ENCODE measurements at regions not wholly inside any gene's neighbourhood (a gene's known extent, or its start where the extent isn't known, plus 50 kb on each side); places are given as distances from the start of the nearest gene placed in this dataset.

- FAIRE-seq, result peak; percentile 18
Observed at GRCh38 chr2:120867290-120868241, 131.9 kb downstream of the GLI2 start.

- FAIRE-seq, result no peak
Observed at GRCh38 chr2:120868366-120868765, 132.7 kb downstream of the GLI2 start.

- FAIRE-seq, result no peak
Observed at GRCh38 chr2:120869036-120869729, 133.5 kb downstream of the GLI2 start.

- FAIRE-seq, result no peak
Observed at GRCh38 chr2:120869730-120870466, 134.2 kb downstream of the GLI2 start.

- FAIRE-seq, result no peak
Observed at GRCh38 chr2:120870467-120870788, 134.8 kb downstream of the GLI2 start.

GRCh38 chr2:120871016-120871635 lies 135.5 kb downstream of the GLI2 start:
- FAIRE-seq, result no peak

- FAIRE-seq, result no peak
Observed at GRCh38 chr2:120871881-120872620, 136.4 kb downstream of the GLI2 start.

GRCh38 chr2:120873958-120874887 lies 138.6 kb downstream of the GLI2 start:
- FAIRE-seq, result no peak

GRCh38 chr2:120874888-120875275 lies 139.2 kb downstream of the GLI2 start:
- no peak for FAIRE-seq

- peak; percentile 37 for FAIRE-seq
Observed at GRCh38 chr2:120875431-120875830, 139.8 kb downstream of the GLI2 start.

- no peak for FAIRE-seq
Observed at GRCh38 chr2:120876526-120877280, 141.0 kb downstream of the GLI2 start.

- no peak for FAIRE-seq
Observed at GRCh38 chr2:120877409-120877808, 141.7 kb downstream of the GLI2 start.

GRCh38 chr2:120878970-120879369 lies 143.3 kb downstream of the GLI2 start:
- no peak for FAIRE-seq

GRCh38 chr2:120879431-120880295 lies 144.0 kb downstream of the GLI2 start:
- no peak for FAIRE-seq

GRCh38 chr2:120880381-120880780 lies 144.7 kb downstream of the GLI2 start:
- no peak for FAIRE-seq

GRCh38 chr2:120881981-120882788 lies 146.5 kb downstream of the GLI2 start:
- FAIRE-seq, result no peak

- no peak for FAIRE-seq
Observed at GRCh38 chr2:120883607-120884440, 148.2 kb downstream of the GLI2 start.
